T-helper 22 cell (primary cell): ENCODE measurements at regions not wholly inside any gene's neighbourhood (a gene's known extent, or its start where the extent isn't known, plus 50 kb on each side); places are given as distances from the start of the nearest gene placed in this dataset.

ENCODE experiments used
- DNase-seq: peaks from one replicate; pipeline ENCODE4 v3.0.0-alpha.2; 2020; ENCODE audit warnings: low read depth

- DNase-seq: no peak
Observed at GRCh38 chr1:29706936-29707335, 470.6 kb downstream of the PTPRU start.

- no peak for DNase-seq
Observed at GRCh38 chr1:29704430-29704829, 468.1 kb downstream of the PTPRU start.

- DNase-seq: no peak
Observed at GRCh38 chr1:29703596-29704370, 467.5 kb downstream of the PTPRU start.

DNA sequence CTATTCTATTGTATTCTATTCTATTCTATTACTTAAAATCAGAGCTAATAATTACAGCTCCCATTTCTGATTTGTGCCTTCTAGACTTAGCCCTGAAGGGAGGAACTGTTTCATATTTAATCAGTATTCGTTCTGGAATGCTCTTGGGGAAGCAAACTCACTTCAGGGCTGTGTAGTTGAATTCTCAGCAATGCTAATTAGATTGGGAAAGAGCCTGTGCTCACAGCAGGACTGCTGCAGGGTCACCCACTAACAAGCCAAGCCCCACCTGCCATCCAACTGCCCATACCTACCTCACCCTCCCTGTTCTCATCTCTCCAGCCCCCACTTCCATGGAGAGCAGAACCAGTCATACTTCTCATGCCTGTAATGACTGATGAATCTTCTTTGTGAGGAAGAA lies 464.2 kb downstream of the PTPRU start:
- no peak for DNase-seq

- no peak for DNase-seq
Observed at GRCh38 chr1:29698626-29699025, 462.3 kb downstream of the PTPRU start.

- no peak for DNase-seq
Observed at GRCh38 chr1:29698033-29698432, 461.7 kb downstream of the PTPRU start.

DNA sequence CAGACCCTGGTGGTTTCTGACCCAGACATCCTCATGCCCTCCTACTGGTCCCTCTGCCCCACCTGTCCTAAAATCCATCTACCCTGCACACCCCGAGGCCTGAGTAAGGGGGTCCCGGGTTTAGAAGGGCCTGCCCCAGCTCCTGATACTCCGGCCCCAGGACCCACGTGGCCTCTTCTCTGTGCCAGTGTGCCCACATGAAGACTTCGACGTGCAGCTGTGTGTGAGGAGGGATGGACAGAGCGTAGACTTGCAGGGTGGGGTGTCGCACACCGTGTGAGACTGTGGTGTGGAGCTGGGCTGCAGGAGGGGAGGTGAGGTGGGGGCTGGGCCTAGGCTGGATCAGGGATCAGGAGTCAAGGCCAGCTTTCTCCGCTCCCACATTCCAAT lies 461.1 kb downstream of the PTPRU start:
- no peak for DNase-seq

GRCh38 chr1:29696656-29697390 lies 460.5 kb downstream of the PTPRU start:
- no peak for DNase-seq

DNA sequence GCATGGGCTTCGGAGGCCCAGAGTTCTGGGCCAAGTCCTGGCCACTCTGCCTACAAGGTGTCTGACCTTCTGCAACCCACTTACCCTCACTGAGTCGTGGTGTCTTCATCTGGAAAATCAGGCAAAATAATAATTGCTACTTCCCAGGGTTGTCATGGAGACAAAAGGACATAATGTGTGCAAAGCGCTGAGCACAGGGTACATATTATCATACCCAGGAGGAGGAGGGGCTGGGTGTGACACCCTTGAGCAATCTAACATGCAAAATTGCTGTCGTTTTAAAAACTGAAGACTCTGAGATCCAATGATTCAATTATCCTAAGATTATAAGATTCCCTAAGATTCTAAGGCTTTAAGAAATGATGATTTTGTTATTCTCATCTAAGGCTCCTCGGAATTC lies 459.5 kb downstream of the PTPRU start:
- no peak for DNase-seq

GRCh38 chr1:29695036-29695435 lies 458.7 kb downstream of the PTPRU start:
- no peak for DNase-seq

DNA sequence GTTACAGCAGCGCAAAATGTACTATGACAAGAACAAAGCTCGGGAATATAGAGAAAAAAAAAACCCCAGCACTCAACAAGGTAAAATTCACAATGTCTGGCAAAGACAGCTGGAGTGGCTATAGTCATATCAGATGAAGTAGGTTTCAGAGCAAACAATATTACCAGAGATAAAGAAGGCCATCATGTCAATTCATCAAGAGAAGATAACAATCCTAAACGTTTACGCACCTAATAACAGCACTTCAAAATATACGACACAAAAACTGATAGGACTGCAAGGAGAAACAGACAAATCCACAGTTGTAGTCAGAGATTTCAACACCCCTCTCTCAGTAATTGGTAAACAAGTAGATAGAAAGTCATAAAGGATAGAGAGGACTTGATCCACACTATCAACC lies 455.2 kb downstream of the PTPRU start:
- DNase-seq: no peak

DNA sequence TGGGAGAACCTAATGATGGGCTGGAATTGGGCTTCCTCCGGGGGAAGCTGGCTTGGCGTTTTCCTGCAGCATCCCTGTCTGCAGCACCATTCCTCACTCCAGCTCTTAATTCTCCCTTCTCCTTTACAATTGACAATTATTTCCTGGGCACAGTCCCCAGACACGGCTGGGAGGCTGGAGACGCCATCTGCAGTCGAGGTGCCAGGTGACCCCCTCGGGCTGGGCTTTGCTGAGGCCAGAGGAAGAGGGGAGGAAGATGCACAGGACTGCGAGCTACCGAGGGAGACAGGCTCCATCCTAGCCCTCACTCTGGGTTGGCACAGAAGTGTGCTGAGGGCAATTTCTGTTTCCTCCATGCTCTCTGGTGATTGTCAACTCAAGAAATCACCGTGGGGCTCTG lies 453.8 kb downstream of the PTPRU start:
- DNase-seq: no peak

DNA sequence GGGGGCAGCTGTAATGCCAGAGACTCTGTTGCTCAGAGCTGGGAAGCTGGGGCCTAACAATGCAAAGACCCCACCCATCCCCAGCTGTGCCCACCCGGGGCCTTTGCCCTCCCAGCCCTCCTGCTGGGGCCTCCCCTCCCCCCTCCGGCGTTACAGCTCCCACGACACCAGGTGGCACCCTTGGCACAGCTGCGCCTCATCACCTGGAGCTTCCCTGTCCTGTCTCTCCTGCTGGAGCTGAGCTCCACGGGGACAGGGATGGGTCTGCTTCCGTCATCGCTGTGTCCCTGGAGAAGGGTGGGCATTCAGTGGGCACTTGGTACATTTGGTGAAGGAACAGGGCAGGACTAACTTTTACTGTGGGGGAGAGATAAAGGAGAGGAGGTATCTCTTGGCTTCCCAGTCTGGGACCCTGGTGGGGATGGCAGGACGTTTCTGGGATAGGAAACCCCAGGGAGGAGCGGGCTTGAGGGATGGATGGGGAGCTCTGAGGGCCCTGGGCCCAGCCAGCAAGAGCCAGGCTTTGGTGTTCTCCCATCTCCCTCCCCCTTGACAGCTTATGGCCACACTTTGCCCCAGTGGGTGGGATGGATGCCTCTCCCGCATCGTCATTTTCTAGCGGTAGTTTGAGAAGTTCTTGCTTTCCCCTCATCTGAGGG lies 453.2 kb downstream of the PTPRU start:
- no peak for DNase-seq

DNA sequence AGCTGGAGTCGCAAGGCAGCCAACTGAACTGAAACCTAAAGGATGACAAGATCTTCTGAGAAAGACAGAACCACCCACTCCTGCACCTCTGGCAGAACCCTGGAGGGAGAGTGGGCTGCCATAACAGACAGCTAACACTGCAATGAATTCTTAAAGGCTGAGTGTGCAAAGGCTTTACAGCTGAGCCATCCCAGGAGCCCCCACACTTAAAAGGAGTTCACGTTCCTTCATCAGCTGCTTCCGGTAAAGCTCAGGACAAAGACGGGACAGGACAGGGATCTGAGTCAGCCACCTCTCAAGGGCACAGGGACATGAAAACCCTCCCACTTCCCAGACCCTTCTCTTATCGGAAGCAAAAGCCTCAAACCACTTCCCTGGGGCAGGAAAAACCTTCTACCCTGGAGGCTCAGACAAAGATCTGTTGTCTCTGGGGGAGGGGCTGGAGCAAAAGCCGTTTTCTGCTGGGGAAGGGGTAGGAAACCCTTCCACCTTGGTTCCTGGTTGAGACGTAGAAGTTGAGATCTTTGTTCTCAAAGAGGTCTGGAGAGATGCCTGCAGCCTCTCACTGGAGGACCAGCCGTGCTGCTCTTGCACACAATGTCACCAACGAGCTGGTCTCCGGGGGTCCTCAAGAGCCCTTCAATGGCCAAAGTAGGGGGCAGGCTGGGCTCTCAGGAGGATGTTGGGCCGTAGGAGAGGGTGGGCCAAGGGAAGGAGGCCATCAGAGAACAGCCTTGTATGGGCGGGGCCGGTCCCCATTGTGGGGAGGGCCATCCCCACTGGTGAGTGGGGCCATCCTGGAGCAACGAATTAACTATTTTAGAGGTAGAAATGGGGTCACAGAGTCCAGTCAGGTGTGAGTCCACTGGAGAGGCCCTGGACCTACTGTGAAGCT lies 452.4 kb downstream of the PTPRU start:
- no peak for DNase-seq

DNA sequence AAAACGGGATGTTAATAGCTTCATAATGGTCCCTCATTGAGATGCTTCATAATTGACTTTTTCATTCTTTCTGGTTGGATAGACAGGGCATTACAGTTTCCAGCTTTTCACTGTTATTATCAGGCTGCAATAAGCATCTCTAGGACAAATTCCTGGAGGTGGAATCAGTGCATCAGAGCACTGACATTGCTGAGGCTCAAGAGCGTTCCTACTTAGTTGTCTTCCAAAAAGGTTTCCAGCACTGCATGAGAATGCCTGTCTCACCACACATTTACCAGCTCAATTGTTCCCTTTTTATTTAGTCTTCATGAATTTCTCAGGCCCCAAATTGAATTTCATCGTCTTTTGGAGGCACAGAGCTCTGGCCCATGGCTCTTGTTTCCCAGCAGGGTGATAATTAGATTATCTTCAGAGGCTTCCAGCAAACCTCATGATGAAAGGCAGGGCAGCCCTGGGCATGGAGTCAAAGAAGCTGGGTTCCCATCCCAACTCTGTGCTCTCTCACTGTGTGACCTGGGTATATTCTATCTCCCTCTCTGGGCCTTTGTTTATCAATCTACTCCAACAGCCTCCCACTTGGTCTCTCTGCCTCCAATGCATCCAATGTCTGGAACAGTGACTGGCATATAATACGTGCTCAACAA lies 451.4 kb downstream of the PTPRU start:
- DNase-seq: no peak

DNA sequence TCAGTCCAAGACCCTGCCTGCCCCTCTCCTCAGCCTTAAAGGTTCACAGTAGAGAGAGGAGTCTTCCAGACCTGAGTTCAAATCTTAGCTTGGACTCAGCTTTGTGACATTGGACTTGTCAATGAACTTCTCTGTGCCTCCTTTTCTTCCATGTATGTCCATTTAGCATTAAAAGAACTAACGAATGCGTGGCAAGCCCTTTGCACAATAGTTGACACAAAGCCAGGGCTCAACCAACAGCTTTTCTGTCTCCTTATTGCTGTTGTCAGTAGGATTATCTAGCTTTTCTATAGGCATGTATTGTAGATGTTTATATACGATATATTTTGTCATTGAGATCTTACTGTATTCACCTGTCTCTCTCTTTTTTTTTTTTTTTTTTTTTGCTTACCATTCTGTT lies 450.8 kb downstream of the PTPRU start:
- no peak for DNase-seq

- no peak for DNase-seq
Observed at GRCh38 chr1:29686012-29686930, 449.9 kb downstream of the PTPRU start.

DNA sequence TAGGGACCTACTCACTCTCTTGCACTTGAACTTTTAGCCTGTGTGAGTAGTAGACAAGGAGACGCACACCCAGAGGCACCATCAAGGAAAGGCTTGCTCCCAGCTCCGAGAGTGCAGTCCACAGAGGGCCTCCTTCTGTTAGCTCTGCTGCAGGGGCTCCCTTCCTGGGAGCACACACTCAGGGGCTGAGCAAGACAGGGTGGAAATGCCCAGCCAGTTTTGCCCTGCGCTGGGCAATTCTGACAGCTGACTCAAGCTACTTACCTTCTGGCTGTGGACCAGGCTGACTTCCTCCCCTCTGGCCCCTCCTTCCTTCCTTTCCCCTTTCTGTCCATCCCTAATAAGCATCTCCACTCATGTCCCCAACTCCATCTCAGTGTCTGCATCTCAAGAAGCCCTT lies 449.1 kb downstream of the PTPRU start:
- no peak for DNase-seq

DNA sequence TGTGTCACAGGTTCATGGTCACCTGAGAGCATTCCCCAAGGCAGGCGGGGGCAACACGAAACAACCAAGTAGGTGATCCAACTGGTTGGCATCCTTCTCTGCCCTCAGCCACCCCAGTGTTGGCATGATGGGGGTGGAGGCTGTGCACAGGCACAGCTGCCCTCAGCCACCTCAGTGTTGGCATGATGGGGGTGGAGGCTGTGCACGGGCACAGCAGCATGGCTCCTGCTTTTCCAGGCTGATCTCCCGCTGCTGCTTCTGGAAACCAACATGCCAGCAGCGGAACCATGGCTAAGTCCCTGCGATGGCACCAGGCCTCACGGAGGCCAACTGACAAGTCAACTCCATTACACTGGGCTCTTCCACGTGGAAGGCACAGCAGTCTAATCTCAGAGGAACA lies 447.8 kb downstream of the PTPRU start:
- no peak for DNase-seq

- DNase-seq: no peak
Observed at GRCh38 chr1:29683472-29683871, 447.1 kb downstream of the PTPRU start.

- DNase-seq: no peak
Observed at GRCh38 chr1:29682919-29683295, 446.6 kb downstream of the PTPRU start.
